OCI-LY1 (cell line): ENCODE measurements at regions not wholly inside any gene's neighbourhood (a gene's known extent, or its start where the extent isn't known, plus 50 kb on each side); places are given as distances from the start of the nearest gene placed in this dataset.

ENCODE experiments used
- CTCF ChIP-seq: fragments of 200-600 bp; sonication (generic), shearing (Covaris generic); IDR thresholded peaks from 2 replicates; pipeline ENCODE4 v1.5.1; 2017; ENCODE audit warnings: mild to moderate bottlenecking, antibody characterized with exemption, low read length, moderate library complexity, mixed read lengths
- EZH2 ChIP-seq: fragments of 200-600 bp; sonication (generic), shearing (Covaris generic); IDR thresholded peaks from 2 replicates; pipeline ENCODE4 v1.8.0; 2017; ENCODE audit warnings: borderline replicate concordance, mixed run types, mild to moderate bottlenecking, antibody characterized with exemption, low read length, moderate library complexity, mixed read lengths

GRCh38 chr16:5738586-5738985 is 641.0 kb upstream of the EEF2KMT start:
- TF ChIP-seq CTCF: no peak
- TF ChIP-seq EZH2: no peak
